ENCODE measurements at regions not wholly inside any gene's neighbourhood (a gene's known extent, or its start where the extent isn't known, plus 50 kb on each side); places are given as distances from the start of the nearest gene placed in this dataset.
"Not testable (repeated sequence)": the region's sequence is repeated elsewhere in the genome, so short reads cannot be mapped to it uniquely, and the experiment has no call there.

DNA sequence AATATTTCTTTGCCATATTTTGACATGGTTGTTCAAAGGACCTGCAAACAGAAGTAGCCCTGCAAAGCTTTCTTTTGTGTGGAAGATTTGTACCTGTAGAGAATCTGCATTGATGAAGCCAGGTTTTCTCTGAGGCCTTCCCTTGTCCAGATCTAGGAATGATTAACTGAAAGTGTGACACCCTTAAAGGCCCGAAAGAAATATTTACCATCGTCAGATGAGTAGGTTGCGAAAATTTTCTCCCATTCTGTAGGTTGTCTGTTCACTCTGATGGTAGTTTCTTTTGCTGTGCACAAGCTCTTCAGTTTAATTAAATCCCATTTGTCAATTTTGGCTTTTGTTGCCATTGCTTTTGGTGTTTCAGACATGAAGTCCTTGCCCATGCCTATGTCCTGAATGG lies 439.0 kb downstream of the SMARCA1 start:
- not testable (repeated sequence) for H3K4me3 ChIP-seq (ENCODE audit: low read length); H3K9me3 ChIP-seq (ENCODE audit: insufficient read depth, low read depth, low read length); H3K9ac ChIP-seq (ENCODE audit: low read depth, low read length); H3K4me1 ChIP-seq (ENCODE audit: insufficient read depth, low read length); H3K27ac ChIP-seq (ENCODE audit: low read depth, low read length); H3K36me3 ChIP-seq (ENCODE audit: insufficient read depth, low read length); H3K27me3 ChIP-seq (ENCODE audit: insufficient read depth, low read length)
- WGBS: 100% methylated on average over 3 of the region's 3 CpGs

DNA sequence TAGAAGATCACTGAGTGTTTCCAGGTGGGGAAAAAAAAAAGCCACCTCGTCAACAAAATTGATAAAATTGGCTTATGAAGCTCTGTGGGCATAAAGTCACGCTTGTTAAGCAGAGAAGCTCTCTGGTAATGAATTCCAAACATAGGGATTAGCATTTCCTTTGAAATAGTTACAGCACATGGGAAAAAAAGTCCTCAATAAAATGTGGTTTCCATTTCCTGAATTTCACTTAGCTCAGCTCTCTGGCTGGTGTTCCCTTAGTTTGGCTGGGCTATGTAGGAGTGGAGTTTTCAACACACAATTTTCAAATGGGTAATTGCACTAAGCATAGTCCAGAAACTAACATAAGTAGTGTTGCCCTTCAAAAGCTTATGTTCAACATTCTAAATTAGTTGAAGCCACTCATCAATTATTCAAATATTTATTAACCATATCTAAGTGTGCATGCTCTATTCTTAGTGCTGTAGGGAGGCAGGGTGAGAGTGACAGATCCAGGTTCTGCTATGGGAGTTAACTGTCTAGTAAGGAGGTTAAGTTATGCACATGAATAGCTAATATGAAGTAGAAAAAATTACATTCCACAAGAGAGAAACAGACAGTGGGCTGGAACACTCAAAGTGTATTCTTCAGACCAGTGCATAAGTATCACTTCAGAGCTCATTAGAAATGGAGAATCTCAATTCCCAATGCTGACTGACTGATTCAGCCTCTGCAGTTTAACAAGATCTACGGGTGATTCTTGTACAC lies 445.7 kb downstream of the SMARCA1 start:
- Histone ChIP-seq H3K9ac (ENCODE audit: low read depth, low read length) (no peak overlapping the region), H3K4me1 (ENCODE audit: insufficient read depth, low read length) (no peaks in the 10 kb centered on the region), H3K4me3 (ENCODE audit: low read length) (no peak overlapping the region), H3K9me3 (ENCODE audit: insufficient read depth, low read depth, low read length) (peaks cover 7% of the 10 kb centered on the region; the same call in 1 of the 2 replicates), H3K36me3 (ENCODE audit: insufficient read depth, low read length) (peaks cover 3% of the 10 kb centered on the region; the same call in 1 of the 2 replicates), H3K27ac (ENCODE audit: low read depth, low read length) (no peak overlapping the region), H3K27me3 (ENCODE audit: insufficient read depth, low read length) (no peaks in the 10 kb centered on the region)
- WGBS: 100% methylated on average over 2 of the region's 3 CpGs

DNA sequence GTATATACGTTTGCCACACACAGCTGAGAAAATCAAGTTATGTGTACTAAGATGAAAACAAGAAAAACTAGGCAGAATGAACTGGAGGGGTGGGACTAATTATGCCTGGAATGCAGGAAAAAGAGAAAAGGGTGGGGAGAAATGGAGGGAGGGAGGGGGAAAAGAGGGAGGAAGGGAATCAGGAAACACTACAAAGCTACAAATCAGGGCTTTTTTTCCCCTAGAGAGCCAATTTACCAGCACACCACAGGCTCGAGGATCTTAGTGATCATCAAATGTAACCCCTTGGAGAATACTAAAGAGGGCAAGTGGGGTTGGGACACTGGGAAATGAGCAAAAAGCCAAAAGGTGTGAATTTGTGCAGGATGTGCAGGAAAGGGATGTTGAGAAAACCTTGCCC lies 451.9 kb downstream of the SMARCA1 start:
- Histone ChIP-seq H3K36me3 (ENCODE audit: insufficient read depth, low read length) (no peaks in the 10 kb centered on the region), H3K9ac (ENCODE audit: low read depth, low read length) (no peak overlapping the region; the same call in 1 of the 2 replicates), H3K4me1 (ENCODE audit: insufficient read depth, low read length) (peaks cover 12% of the 10 kb centered on the region; the same call in 1 of the 2 replicates), H3K9me3 (ENCODE audit: insufficient read depth, low read depth, low read length) (no peaks in the 10 kb centered on the region), H3K27me3 (ENCODE audit: insufficient read depth, low read length) (no peaks in the 10 kb centered on the region), H3K4me3 (ENCODE audit: low read length) (no peak overlapping the region), H3K27ac (ENCODE audit: low read depth, low read length) (no peak overlapping the region)
- WGBS: 20% methylated on average over 1 of the region's 2 CpGs

DNA sequence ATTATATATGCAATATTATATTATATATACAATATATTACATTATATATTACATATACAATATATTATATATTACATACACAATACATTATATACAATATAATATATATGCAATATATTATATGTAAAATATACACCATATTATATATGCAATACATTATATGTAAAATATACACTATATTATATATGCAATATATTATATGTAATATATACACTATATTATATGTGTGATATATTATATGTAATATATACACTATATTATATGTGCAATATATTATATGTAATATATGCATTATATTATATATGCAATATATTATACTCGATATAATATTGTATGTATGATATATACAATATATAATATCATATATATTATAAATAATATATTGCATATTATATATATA lies 457.4 kb downstream of the SMARCA1 start:
- Histone ChIP-seq H3K27me3 (ENCODE audit: insufficient read depth, low read length) (no peaks in the 10 kb centered on the region), H3K9ac (ENCODE audit: low read depth, low read length) (no peak overlapping the region), H3K27ac (ENCODE audit: low read depth, low read length) (no peak overlapping the region), H3K9me3 (ENCODE audit: insufficient read depth, low read depth, low read length) (no peaks in the 10 kb centered on the region), H3K4me1 (ENCODE audit: insufficient read depth, low read length) (no peaks in the 10 kb centered on the region), H3K36me3 (ENCODE audit: insufficient read depth, low read length) (no peaks in the 10 kb centered on the region), H3K4me3 (ENCODE audit: low read length) (no peak overlapping the region)
- WGBS: no CpG with 5 or more reads among the region's 1 CpG

DNA sequence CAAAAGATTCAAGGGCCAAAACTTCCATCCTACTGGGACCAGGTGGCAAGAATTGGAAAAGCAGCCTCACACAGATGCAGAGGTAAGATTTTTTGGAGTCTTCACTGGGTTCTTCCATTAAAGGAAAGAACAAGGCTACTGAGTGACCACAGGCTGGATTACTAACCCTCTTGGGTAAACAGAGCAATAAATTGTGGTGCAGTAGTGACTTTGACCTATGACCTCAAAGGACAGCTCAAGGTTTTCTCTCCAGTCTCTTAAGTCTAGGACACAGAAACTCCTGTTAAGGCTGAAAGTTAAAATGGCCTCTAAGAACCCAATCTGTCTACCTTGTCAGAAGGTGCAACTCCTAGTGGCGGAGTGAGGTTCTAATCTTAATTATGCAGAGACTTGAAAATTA lies 464.9 kb downstream of the SMARCA1 start:
- Histone ChIP-seq H3K27me3 (ENCODE audit: insufficient read depth, low read length) (no peaks in the 10 kb centered on the region), H3K4me1 (ENCODE audit: insufficient read depth, low read length) (peaks cover 7% of the 10 kb centered on the region; the same call in 1 of the 2 replicates), H3K36me3 (ENCODE audit: insufficient read depth, low read length) (no peaks in the 10 kb centered on the region), H3K9me3 (ENCODE audit: insufficient read depth, low read depth, low read length) (no peaks in the 10 kb centered on the region), H3K4me3 (ENCODE audit: low read length) (no peak overlapping the region), H3K9ac (ENCODE audit: low read depth, low read length) (no peak overlapping the region), H3K27ac (ENCODE audit: low read depth, low read length) (no peak overlapping the region; the same call in 1 of the 2 replicates)
- no CpG with 5 or more reads among the region's 1 CpG for WGBS

DNA sequence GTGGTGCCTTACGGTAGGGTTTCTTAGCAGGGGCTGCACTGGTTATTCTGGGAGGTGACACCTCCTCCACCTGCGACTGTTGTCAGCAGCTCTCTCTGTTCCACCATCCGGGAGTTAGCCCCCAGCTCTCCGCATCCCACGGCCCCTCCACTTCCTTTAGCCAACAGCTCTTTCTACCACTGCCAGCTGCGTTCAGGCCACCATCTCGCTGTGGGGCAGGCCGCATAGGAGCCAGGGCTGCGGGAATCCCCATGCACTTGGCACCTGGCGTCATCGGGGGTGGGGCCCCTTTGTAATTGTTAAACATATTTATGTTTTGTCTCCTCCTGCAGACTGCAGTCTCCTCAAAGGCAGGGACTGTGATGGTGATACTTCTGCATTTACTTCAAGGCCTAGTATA lies 480.2 kb downstream of the SMARCA1 start:
- Histone ChIP-seq H3K4me3 (ENCODE audit: low read length) (no peak overlapping the region), H3K27ac (ENCODE audit: low read depth, low read length) (no peak overlapping the region), H3K36me3 (ENCODE audit: insufficient read depth, low read length) (no peaks in the 10 kb centered on the region), H3K9me3 (ENCODE audit: insufficient read depth, low read depth, low read length) (peaks cover 7% of the 10 kb centered on the region), H3K27me3 (ENCODE audit: insufficient read depth, low read length) (no peaks in the 10 kb centered on the region), H3K4me1 (ENCODE audit: insufficient read depth, low read length) (no peaks in the 10 kb centered on the region), H3K9ac (ENCODE audit: low read depth, low read length) (no peak overlapping the region)
- WGBS: 98% methylated on average over 11 of the region's 11 CpGs

DNA sequence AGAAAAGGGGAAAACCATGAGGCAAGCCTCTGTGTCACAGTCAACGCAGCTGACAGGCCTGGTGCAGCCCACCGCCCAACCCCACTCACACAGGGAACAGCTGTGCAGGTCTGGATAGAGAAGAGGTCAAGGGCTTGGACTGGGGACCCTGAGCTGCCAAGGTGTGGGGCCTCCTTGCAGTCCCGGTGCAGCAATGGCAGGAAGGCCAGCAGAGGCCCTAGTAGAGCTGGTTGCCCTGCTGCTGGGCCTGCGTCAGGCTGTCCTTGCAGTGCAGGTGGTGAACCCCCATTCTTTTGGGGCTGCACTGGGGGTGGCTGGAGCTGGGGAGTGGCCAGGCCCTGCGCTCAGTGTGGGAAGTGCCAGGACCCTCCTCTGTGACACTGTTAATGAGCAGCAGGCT lies 482.0 kb downstream of the SMARCA1 start:
- WGBS: 88% methylated on average over 5 of the region's 5 CpGs
- H3K9me3 ChIP-seq (ENCODE audit: insufficient read depth, low read depth, low read length): peaks cover 7% of the 10 kb centered on the region
- H3K27me3 ChIP-seq (ENCODE audit: insufficient read depth, low read length): no peaks in the 10 kb centered on the region
- no peak overlapping the region for H3K27ac ChIP-seq (ENCODE audit: low read depth, low read length)
- H3K9ac ChIP-seq (ENCODE audit: low read depth, low read length): no peak overlapping the region
- H3K36me3 ChIP-seq (ENCODE audit: insufficient read depth, low read length): no peaks in the 10 kb centered on the region
- no peak overlapping the region for H3K4me3 ChIP-seq (ENCODE audit: low read length)
- H3K4me1 ChIP-seq (ENCODE audit: insufficient read depth, low read length): 0 out of 2 replicates have a peak, but pooled peaks cover 5% of the 10 kb centered on the region

DNA sequence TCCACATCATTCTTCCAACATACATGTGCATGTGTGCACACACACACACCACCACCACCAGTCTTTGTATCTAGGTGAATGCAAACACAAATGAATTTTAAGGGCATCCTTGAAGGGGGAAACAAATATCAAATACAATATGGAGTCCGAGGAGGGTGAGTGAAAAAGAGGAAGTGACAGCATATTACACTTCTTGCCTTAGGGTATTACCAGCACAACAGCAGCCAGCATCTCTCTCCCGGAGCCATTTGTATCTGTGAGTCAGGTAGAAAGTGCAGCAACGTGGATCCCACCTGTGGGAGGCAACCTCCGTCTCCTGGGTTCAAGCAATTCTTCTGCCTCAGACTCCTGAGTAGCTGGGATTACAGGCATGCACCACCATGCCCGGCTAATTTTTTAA lies 483.2 kb downstream of the SMARCA1 start:
- Histone ChIP-seq H3K4me1 (ENCODE audit: insufficient read depth, low read length) (0 out of 2 replicates have a peak, but pooled peaks cover 5% of the 10 kb centered on the region), H3K27ac (ENCODE audit: low read depth, low read length) (no peak overlapping the region), H3K9ac (ENCODE audit: low read depth, low read length) (no peak overlapping the region), H3K4me3 (ENCODE audit: low read length) (no peak overlapping the region), H3K27me3 (ENCODE audit: insufficient read depth, low read length) (no peaks in the 10 kb centered on the region), H3K9me3 (ENCODE audit: insufficient read depth, low read depth, low read length) (peaks cover 7% of the 10 kb centered on the region), H3K36me3 (ENCODE audit: insufficient read depth, low read length) (no peaks in the 10 kb centered on the region)
- WGBS: 92% methylated on average over 4 of the region's 5 CpGs

DNA sequence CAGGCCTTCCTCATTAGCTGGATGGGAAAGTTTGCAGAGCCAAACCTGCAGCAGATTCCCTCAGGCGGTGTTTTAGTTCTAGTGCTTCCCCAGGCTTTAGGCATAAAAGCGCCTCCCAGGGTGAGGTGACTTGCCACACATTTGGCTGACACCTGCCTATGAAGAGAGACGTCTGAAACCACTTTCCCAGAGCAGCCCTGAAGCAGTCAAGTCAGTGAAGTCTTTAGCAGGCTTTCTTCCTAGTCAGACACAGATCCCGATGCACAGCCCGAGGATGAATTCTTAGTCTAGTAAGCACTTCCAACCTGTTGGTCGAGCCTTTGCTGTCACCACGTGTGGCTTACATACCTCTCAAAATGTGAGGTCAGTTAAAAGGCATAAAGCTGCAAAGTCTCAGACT lies 484.1 kb downstream of the SMARCA1 start:
- no peak overlapping the region for H3K4me3 ChIP-seq (ENCODE audit: low read length)
- 79% methylated on average over 7 of the region's 7 CpGs for WGBS
- H3K9ac ChIP-seq (ENCODE audit: low read depth, low read length): no peak overlapping the region
- H3K36me3 ChIP-seq (ENCODE audit: insufficient read depth, low read length): no peaks in the 10 kb centered on the region
- H3K27me3 ChIP-seq (ENCODE audit: insufficient read depth, low read length): no peaks in the 10 kb centered on the region
- H3K9me3 ChIP-seq (ENCODE audit: insufficient read depth, low read depth, low read length): peaks cover 6% of the 10 kb centered on the region
- H3K27ac ChIP-seq (ENCODE audit: low read depth, low read length): no peak overlapping the region
- H3K4me1 ChIP-seq (ENCODE audit: insufficient read depth, low read length): 0 out of 2 replicates have a peak, but pooled peaks cover 5% of the 10 kb centered on the region

DNA sequence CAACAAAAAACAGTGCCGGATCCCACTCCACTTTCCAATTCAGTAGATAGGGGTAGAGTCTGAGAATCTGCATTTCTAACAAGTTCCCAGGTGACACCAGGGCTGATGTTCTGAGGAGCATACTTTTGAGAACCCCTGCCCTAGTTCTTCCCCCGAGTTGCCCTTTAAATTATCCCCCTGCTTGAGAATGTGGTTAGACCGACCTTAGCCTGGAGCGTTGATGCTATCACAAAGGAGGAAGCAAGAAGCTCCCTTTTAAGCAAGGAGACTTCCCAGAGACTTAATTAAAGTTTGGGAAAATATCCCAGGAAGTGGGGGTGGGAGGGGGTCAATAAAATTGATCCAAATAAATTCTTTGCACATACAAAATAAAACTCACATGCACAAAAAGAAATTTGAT lies 485.9 kb downstream of the SMARCA1 start:
- Histone ChIP-seq H3K9me3 (ENCODE audit: insufficient read depth, low read depth, low read length) (no peaks in the 10 kb centered on the region), H3K27ac (ENCODE audit: low read depth, low read length) (no peak overlapping the region), H3K9ac (ENCODE audit: low read depth, low read length) (no peak overlapping the region), H3K4me3 (ENCODE audit: low read length) (no peak overlapping the region), H3K4me1 (ENCODE audit: insufficient read depth, low read length) (0 out of 2 replicates have a peak, but pooled peaks cover 5% of the 10 kb centered on the region), H3K36me3 (ENCODE audit: insufficient read depth, low read length) (no peaks in the 10 kb centered on the region), H3K27me3 (ENCODE audit: insufficient read depth, low read length) (no peaks in the 10 kb centered on the region)
- WGBS: 91% methylated on average over 4 of the region's 4 CpGs

DNA sequence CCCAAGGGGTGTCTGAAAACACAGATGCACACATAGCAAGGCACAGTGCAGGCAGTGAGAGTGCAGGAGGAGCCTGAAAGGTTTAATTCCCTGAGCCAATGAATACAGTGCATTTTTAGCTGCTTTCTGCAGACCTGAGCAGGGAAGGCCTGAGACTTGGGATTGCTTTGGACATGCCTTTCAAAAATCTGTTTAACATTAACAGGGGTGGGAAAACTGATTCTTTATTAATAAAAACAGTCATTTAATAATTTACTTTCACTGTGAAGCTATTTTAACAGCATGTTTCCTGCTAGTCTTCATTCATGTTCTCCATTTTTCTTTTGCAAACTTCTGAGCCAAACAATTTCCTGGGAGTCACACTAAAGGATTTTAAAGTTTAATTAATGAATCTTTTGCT lies 488.1 kb downstream of the SMARCA1 start:
- no peaks in the 10 kb centered on the region for H3K36me3 ChIP-seq (ENCODE audit: insufficient read depth, low read length)

More for the DNA sequence above, 488.1 kb downstream of the SMARCA1 start:
- Histone ChIP-seq H3K27ac (ENCODE audit: low read depth, low read length) (no peak overlapping the region), H3K9me3 (ENCODE audit: insufficient read depth, low read depth, low read length) (no peaks in the 10 kb centered on the region), H3K9ac (ENCODE audit: low read depth, low read length) (no peak overlapping the region), H3K4me1 (ENCODE audit: insufficient read depth, low read length) (0 out of 2 replicates have a peak, but pooled peaks cover 5% of the 10 kb centered on the region), H3K27me3 (ENCODE audit: insufficient read depth, low read length) (no peaks in the 10 kb centered on the region), H3K4me3 (ENCODE audit: low read length) (no peak overlapping the region)

All from HUES64 (cell line).